Stimulated activated memory B cell treated with anti-CD40 and anti-IgM and Interleukin-4, amounts not matched to agents 10 μg/mL and 1 μg/mL and 100 μg/mL, for 72 hours (primary cell): ENCODE measurements at regions not wholly inside any gene's neighbourhood (a gene's known extent, or its start where the extent isn't known, plus 50 kb on each side); places are given as distances from the start of the nearest gene placed in this dataset.

Experiments used
- ATAC-seq: fragments of 150-1000 bp; cut with Tn5 transposase; 2 replicates; pipeline ENCODE4 v1.10.0; 2021
- H3K27ac Mint-ChIP-seq: one replicate; pipeline ENCODE4 v1.8.0; 2022; ENCODE audit warnings: mild to moderate bottlenecking, mixed read lengths
- H3K27me3 Mint-ChIP-seq: one replicate; pipeline ENCODE4 v1.8.0; 2022; ENCODE audit warnings: mixed read lengths
- H3K36me3 Mint-ChIP-seq: one replicate; pipeline ENCODE4 v1.8.0; 2022; ENCODE audit warnings: mixed read lengths
- H3K4me1 Mint-ChIP-seq: one replicate; pipeline ENCODE4 v1.8.0; 2022; ENCODE audit warnings: mixed read lengths
- H3K4me3 Mint-ChIP-seq: one replicate; pipeline ENCODE4 v1.8.0; 2022; ENCODE audit warnings: mild to moderate bottlenecking, moderate library complexity, mixed read lengths
- H3K9me3 Mint-ChIP-seq: one replicate; pipeline ENCODE4 v1.8.0; 2022; ENCODE audit warnings: mixed read lengths

- Mint-ChIP-seq H3K27ac (no peak overlapping the region), H3K4me1 (peaks cover 40% of the 10 kb centered on the region), H3K27me3 (no peaks in the 10 kb centered on the region), H3K36me3 (no peaks in the 10 kb centered on the region), H3K9me3 (no peaks in the 10 kb centered on the region), H3K4me3 (peak overlapping the region; percentile 6)
- ATAC-seq: peak; percentile 76
Observed at GRCh38 chr13:48181482-48182145, 51.4 kb upstream of the ITM2B start.

DNA sequence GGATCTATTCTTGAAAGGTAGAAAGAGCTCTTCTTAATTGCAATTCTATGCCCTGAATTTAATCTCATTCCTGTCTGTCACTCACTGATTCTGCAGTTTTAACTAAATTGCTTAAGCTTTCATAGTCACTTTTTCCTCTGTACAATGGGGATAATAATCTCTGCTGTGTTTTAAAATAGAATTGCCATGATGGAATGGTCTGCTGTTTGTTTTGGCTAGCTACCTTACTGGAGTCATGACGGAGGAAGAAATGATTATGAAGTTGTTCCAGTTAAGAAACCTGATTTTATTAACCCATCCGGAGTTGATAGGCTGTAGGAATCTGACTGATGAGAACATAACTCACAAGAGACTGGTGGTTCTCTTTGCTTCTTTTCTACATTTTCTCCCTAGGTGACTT lies 54.9 kb upstream of the ITM2B start:
- H3K27ac Mint-ChIP-seq: no peak overlapping the region
- no peak overlapping the region for H3K4me3 Mint-ChIP-seq
- no peaks in the 10 kb centered on the region for H3K36me3 Mint-ChIP-seq
- no peaks in the 10 kb centered on the region for H3K27me3 Mint-ChIP-seq
- H3K9me3 Mint-ChIP-seq: no peaks in the 10 kb centered on the region
- no peak for ATAC-seq
- peaks cover 25% of the 10 kb centered on the region for H3K4me1 Mint-ChIP-seq

GRCh38 chr13:48176781-48177180 lies 56.2 kb upstream of the ITM2B start:
- ATAC-seq: no peak

DNA sequence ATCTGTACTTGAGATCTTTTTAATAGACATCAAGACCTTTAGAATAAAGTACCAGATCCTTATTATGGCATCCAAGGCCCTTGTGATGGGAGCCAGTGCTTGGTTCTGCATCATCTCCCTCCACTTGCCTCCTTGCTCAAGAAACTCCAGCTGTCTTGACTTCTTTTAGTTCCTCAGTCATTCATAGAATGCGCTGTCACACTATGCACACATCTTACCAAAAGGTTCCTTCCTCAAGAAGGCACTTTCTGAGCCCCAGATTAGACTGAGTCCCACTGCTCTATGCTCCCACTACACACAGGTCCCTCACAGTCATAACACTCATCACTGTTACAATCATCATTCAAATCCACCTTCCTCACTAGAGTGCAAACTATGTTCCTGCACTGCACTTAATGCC lies 57.8 kb upstream of the ITM2B start:
- Mint-ChIP-seq H3K4me3 (no peak overlapping the region), H3K4me1 (no peaks in the 10 kb centered on the region), H3K27ac (no peak overlapping the region), H3K27me3 (no peaks in the 10 kb centered on the region), H3K9me3 (no peaks in the 10 kb centered on the region), H3K36me3 (no peaks in the 10 kb centered on the region)
- ATAC-seq: no peak

More at GRCh38 chr13:48176781-48177180, 56.2 kb upstream of the ITM2B start:
- H3K4me3 Mint-ChIP-seq: no peak overlapping the region
- H3K27me3 Mint-ChIP-seq: no peaks in the 10 kb centered on the region
- peaks cover 12% of the 10 kb centered on the region for H3K4me1 Mint-ChIP-seq
- H3K36me3 Mint-ChIP-seq: no peaks in the 10 kb centered on the region
- H3K9me3 Mint-ChIP-seq: no peaks in the 10 kb centered on the region
- H3K27ac Mint-ChIP-seq: no peak overlapping the region

DNA sequence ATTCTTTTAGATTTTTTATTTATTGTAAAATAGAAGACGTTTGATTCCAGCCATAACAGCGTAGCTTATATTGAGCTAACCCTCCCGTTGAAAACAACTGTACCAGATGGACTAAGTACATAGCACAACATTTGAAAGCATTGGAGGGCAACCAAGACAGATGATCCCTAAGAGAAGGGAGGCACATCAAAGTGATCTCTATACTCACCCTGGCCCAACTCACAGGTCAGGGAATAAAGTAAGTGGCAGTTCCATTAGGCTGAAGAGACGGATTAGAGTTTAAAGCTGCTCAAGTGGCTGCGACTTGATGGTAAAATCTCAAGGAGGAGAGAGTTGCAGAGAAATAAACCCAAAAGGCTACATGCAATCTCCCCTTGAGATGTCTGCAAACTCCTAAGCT lies 65.1 kb upstream of the ITM2B start:
- no peak overlapping the region for H3K4me3 Mint-ChIP-seq
- no peak overlapping the region for H3K27ac Mint-ChIP-seq
- no peaks in the 10 kb centered on the region for H3K36me3 Mint-ChIP-seq
- no peaks in the 10 kb centered on the region for H3K9me3 Mint-ChIP-seq
- H3K4me1 Mint-ChIP-seq: no peaks in the 10 kb centered on the region
- ATAC-seq: no peak
- no peaks in the 10 kb centered on the region for H3K27me3 Mint-ChIP-seq

- no peaks in the 10 kb centered on the region for H3K36me3 Mint-ChIP-seq
- peaks cover 10% of the 10 kb centered on the region for H3K4me1 Mint-ChIP-seq
- no peaks in the 10 kb centered on the region for H3K9me3 Mint-ChIP-seq
- no peaks in the 10 kb centered on the region for H3K27me3 Mint-ChIP-seq
- no peak overlapping the region for H3K27ac Mint-ChIP-seq
- H3K4me3 Mint-ChIP-seq: no peak overlapping the region
- ATAC-seq: no peak
Observed at GRCh38 chr13:48165727-48166126, 67.3 kb upstream of the ITM2B start.

DNA sequence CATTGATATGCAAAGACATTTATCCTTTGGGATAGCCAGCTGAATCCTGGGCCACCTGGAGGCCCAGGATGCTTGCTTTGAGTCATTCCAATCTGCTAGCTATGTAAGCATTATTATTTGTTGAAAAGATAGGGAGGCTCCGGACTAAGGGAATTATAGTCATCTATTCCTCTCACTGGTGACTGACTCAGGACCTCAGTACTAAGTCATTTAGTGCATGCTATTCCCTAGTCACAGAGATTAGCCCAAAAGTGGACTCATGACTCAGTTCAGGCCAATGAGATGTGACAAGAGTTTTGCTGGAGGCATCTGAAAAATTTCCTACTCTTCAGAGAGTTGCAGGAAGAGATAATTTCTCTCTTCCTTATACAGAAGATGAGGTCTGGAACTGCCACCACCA lies 67.9 kb upstream of the ITM2B start:
- ATAC-seq: no peak
- H3K36me3 Mint-ChIP-seq: no peaks in the 10 kb centered on the region
- no peaks in the 10 kb centered on the region for H3K9me3 Mint-ChIP-seq
- H3K4me3 Mint-ChIP-seq: no peak overlapping the region
- H3K27ac Mint-ChIP-seq: no peak overlapping the region
- peaks cover 10% of the 10 kb centered on the region for H3K4me1 Mint-ChIP-seq
- no peaks in the 10 kb centered on the region for H3K27me3 Mint-ChIP-seq

GRCh38 chr13:48163061-48163460 lies 68.2 kb upstream of the MED4 start:
- Mint-ChIP-seq H3K4me3 (no peak overlapping the region), H3K9me3 (no peaks in the 10 kb centered on the region), H3K27ac (no peak overlapping the region), H3K27me3 (no peaks in the 10 kb centered on the region), H3K4me1 (peaks cover 15% of the 10 kb centered on the region), H3K36me3 (no peaks in the 10 kb centered on the region)
- no peak for ATAC-seq

DNA sequence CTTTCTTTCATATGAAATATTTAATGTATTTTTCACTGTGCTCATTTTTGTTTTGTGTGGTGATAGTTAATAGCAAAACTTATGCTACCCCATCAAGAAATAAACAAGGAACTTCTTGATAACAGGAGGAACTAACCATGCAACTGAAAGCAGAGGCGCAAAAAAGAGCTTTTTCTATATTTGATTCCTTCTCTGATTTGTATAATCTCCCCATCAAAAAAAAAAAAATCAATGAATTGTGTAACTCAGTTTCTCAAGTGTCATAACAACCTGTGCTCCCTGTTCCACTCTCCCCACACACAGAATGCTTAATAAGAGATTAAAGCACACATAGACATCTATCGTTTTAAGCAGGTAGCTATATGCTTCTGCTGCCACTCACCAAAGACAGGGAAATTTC lies 67.3 kb upstream of the MED4 start:
- Mint-ChIP-seq H3K9me3 (no peaks in the 10 kb centered on the region), H3K27me3 (no peaks in the 10 kb centered on the region), H3K4me3 (no peak overlapping the region), H3K36me3 (no peaks in the 10 kb centered on the region), H3K27ac (no peak overlapping the region), H3K4me1 (peaks cover 17% of the 10 kb centered on the region)
- ATAC-seq: no peak

DNA sequence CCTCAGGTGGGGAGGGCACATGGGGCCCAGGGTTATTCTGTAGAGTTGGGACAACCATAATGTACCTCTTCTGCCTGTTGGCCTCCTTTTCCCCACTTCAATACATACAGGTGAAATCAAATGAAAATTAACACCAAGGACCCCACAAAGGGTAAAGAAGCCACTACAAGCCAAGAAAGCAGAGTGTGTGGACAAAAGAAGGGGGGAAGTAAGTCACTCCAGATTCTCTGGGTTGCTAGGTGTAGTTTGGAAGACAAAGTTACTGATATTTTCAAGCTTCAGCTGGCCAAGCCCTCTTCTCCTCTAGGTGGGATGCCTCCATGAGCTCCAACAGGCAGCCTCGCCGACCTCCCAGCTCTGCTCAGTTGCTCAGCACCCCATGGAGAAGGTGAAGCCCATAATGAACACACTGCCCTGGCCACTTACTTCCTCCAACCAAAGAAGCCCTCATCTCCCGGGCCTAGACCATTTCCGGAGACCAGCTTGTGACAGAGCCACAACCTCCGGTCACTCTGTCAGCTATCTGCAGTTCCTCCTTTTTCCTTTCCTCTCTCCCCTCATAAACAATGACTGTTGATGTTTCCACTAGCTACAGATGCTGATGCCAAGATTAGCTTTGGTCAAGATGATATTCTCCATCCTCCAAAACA lies 66.8 kb upstream of the MED4 start:
- no peak overlapping the region for H3K4me3 Mint-ChIP-seq
- no peaks in the 10 kb centered on the region for H3K27me3 Mint-ChIP-seq
- no peaks in the 10 kb centered on the region for H3K9me3 Mint-ChIP-seq
- no peak overlapping the region for H3K27ac Mint-ChIP-seq
- ATAC-seq: no peak
- peaks cover 17% of the 10 kb centered on the region for H3K4me1 Mint-ChIP-seq
- no peaks in the 10 kb centered on the region for H3K36me3 Mint-ChIP-seq

- no peak overlapping the region for H3K27ac Mint-ChIP-seq
- H3K36me3 Mint-ChIP-seq: no peaks in the 10 kb centered on the region
- ATAC-seq: no peak
- peaks cover 26% of the 10 kb centered on the region for H3K4me1 Mint-ChIP-seq
- H3K9me3 Mint-ChIP-seq: no peaks in the 10 kb centered on the region
- H3K4me3 Mint-ChIP-seq: no peak overlapping the region
- no peaks in the 10 kb centered on the region for H3K27me3 Mint-ChIP-seq
Observed at GRCh38 chr13:48160606-48161278, 65.8 kb upstream of the MED4 start.

DNA sequence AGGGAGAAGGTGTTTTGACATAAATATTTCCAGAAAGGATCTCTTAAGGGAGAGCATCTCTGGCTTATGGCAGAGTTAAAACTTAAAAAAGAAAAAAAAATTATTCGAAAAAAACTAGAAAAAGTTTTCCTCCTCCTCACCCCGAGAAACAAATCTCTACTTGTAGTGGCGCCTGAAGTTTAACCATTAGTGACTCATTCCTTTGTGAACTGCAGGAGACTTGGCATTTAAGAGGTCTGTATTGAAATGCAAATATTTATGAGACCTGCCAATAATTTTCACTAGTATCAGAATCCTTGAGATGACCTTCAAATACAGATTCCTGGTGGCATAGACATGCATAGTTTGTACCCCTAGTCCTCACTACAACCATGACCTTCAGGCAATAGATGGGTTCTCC lies 64.9 kb upstream of the MED4 start:
- Mint-ChIP-seq H3K27ac (no peak overlapping the region), H3K4me3 (no peak overlapping the region), H3K4me1 (peaks cover 33% of the 10 kb centered on the region), H3K27me3 (no peaks in the 10 kb centered on the region), H3K36me3 (no peaks in the 10 kb centered on the region), H3K9me3 (no peaks in the 10 kb centered on the region)
- ATAC-seq: no peak

GRCh38 chr13:48159401-48159800 lies 64.5 kb upstream of the MED4 start:
- Mint-ChIP-seq H3K27ac (no peak overlapping the region), H3K4me3 (no peak overlapping the region), H3K9me3 (no peaks in the 10 kb centered on the region), H3K36me3 (no peaks in the 10 kb centered on the region), H3K27me3 (no peaks in the 10 kb centered on the region), H3K4me1 (peaks cover 33% of the 10 kb centered on the region)
- ATAC-seq: no peak

- H3K36me3 Mint-ChIP-seq: no peaks in the 10 kb centered on the region
- no peak overlapping the region for H3K4me3 Mint-ChIP-seq
- H3K27me3 Mint-ChIP-seq: no peaks in the 10 kb centered on the region
- ATAC-seq: no peak
- H3K4me1 Mint-ChIP-seq: peaks cover 33% of the 10 kb centered on the region
- H3K27ac Mint-ChIP-seq: no peak overlapping the region
- H3K9me3 Mint-ChIP-seq: no peaks in the 10 kb centered on the region
Observed at GRCh38 chr13:48158915-48159314, 64.0 kb upstream of the MED4 start.

- no peak overlapping the region for H3K27ac Mint-ChIP-seq
- H3K4me3 Mint-ChIP-seq: no peak overlapping the region
- H3K4me1 Mint-ChIP-seq: peaks cover 35% of the 10 kb centered on the region
- H3K9me3 Mint-ChIP-seq: no peaks in the 10 kb centered on the region
- peak; percentile 36 for ATAC-seq
- H3K27me3 Mint-ChIP-seq: no peaks in the 10 kb centered on the region
- no peaks in the 10 kb centered on the region for H3K36me3 Mint-ChIP-seq
Observed at GRCh38 chr13:48158290-48158689, 63.4 kb upstream of the MED4 start.

DNA sequence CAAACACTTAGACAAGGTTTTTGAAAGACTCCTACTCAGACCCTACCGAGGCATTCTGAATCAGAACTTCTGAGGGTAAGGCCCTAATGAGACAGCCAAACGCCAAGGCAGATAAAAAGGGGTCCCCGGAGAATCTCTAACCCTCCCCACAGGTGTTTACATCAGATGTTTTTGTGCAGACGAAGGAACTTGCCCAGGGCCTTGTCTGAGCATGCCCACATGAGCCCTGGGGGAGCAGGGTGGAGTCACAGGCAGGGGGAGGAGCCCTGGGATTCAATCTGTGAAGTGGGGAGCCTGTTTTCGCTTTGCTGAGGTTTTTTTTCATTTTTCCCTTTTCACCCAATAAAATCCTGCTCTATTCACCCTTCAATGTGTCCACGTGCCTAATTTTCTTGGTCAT lies 61.6 kb upstream of the MED4 start:
- Mint-ChIP-seq H3K4me3 (peak overlapping the region; percentile 37), H3K27me3 (no peaks in the 10 kb centered on the region), H3K27ac (peak overlapping the region; percentile 40), H3K9me3 (no peaks in the 10 kb centered on the region), H3K36me3 (no peaks in the 10 kb centered on the region), H3K4me1 (peaks cover 43% of the 10 kb centered on the region)
- ATAC-seq: peak; percentile 75
